GM12878 (cell line): ENCODE measurements at regions not wholly inside any gene's neighbourhood (a gene's known extent, or its start where the extent isn't known, plus 50 kb on each side); places are given as distances from the start of the nearest gene placed in this dataset.

Source experiments
- BCLAF1 ChIP-seq: fragments of 450-650 bp; IDR thresholded peaks from 2 replicates; pipeline ENCODE4 v1.6.1; 2017; ENCODE audit warnings: antibody characterized with exemption, mild to moderate bottlenecking, moderate library complexity
- CTCF ChIP-seq, 3 experiments: IDR thresholded peaks in 2 of 3; conservative IDR thresholded peaks in 1 of 3; 2 replicates each; pipeline ENCODE4 v1.5.1; 2011; ENCODE audit warnings: low read depth in 3 of 3, low read length in 3 of 3, mild to moderate bottlenecking in 3 of 3, control low read depth in 2 of 3, moderate library complexity in 2 of 3, inconsistent platforms in 1 of 3, mixed read lengths in 1 of 3; ENCODE audit not compliant: control insufficient read depth in 2 of 3, insufficient read depth in 1 of 3; ENCODE audit errors: extremely low read depth in 1 of 3
- EZH2 ChIP-seq: IDR thresholded peaks from 2 replicates; pipeline ENCODE4 v1.6.1; 2012; ENCODE audit warnings: low read depth, mild to moderate bottlenecking, control low read depth, inconsistent platforms, low read length, borderline replicate concordance; ENCODE audit not compliant: control insufficient read depth
- FOXM1 ChIP-seq: IDR thresholded peaks from 2 replicates; pipeline ENCODE4 v1.6.1; 2012; ENCODE audit warnings: low read depth, mild to moderate bottlenecking, inconsistent platforms, low read length, moderate library complexity
- HDAC2 ChIP-seq: fragments of 200-600 bp; sonication (generic); IDR thresholded peaks from 2 replicates; pipeline ENCODE4 v1.6.1; 2017
- POLR2A ChIP-seq: IDR thresholded peaks from 2 replicates; pipeline ENCODE4 v1.6.1; 2011; ENCODE audit warnings: low read depth, mild to moderate bottlenecking, low read length
- PRDM15 ChIP-seq: fragments of 450-650 bp; formaldehyde crosslinking; IDR thresholded peaks from 2 replicates; pipeline ENCODE4 v1.4.0; 2020; ENCODE audit warnings: mild to moderate bottlenecking, moderate library complexity
- REST ChIP-seq: IDR thresholded peaks from 2 replicates; pipeline ENCODE4 v1.6.1; 2012; ENCODE audit warnings: mild to moderate bottlenecking, low read depth, low read length
- SREBF1 ChIP-seq: IDR thresholded peaks from 2 replicates; pipeline ENCODE4 v1.6.1; 2012; ENCODE audit warnings: mild to moderate bottlenecking, low read length
- SRF ChIP-seq, 2 experiments: IDR thresholded peaks; 2 replicates each; pipeline ENCODE4 v1.6.1; 2011; ENCODE audit warnings: low read depth in 2 of 2, low read length in 2 of 2, mild to moderate bottlenecking in 1 of 2, moderate library complexity in 1 of 2
- TAF1 ChIP-seq: IDR thresholded peaks from 2 replicates; pipeline ENCODE4 v1.6.1; 2011; ENCODE audit warnings: mild to moderate bottlenecking, low read depth, low read length, borderline replicate concordance
- ZNF384 ChIP-seq: IDR thresholded peaks from 2 replicates; pipeline ENCODE4 v1.6.1; 2012; ENCODE audit warnings: low read depth, mild to moderate bottlenecking, low read length, improper control_type of control experiment, borderline replicate concordance

- TF ChIP-seq ZNF384, result no peak
- TF ChIP-seq CTCF (IDR thresholded peaks at IDR 0.05 in 2 of 3, conservative IDR thresholded peaks at IDR 0.05 in 1 of 3; ENCODE audit: control insufficient read depth in 2 of 3, extremely low read depth in 1 of 3, insufficient read depth in 1 of 3, low read depth in 3 of 3, low read length in 3 of 3), result no peak
- TF ChIP-seq REST, result no peak
- TF ChIP-seq SRF (IDR thresholded peaks at IDR 0.05; ENCODE audit: low read depth in 2 of 2, low read length in 2 of 2), result no peak
- TF ChIP-seq BCLAF1, result no peak
- no peak for TF ChIP-seq TAF1
- no peak for TF ChIP-seq PRDM15
- TF ChIP-seq FOXM1, result no peak
- no peak for TF ChIP-seq SREBF1
- no peak for TF ChIP-seq POLR2A
- TF ChIP-seq EZH2, result no peak
- no peak for TF ChIP-seq HDAC2
Observed at GRCh38 chr7:67313213-67313612, 316.6 kb downstream of the TYW1 start.
